ENCODE measurements at regions not wholly inside any gene's neighbourhood (a gene's known extent, or its start where the extent isn't known, plus 50 kb on each side); places are given as distances from the start of the nearest gene placed in this dataset.

GRCh38 chr3:102230057-102230456 lies 204.8 kb upstream of the ZPLD1 start:
- TF ChIP-seq CTCF (IDR thresholded peaks at IDR 0.05; ENCODE audit: extremely low read depth in 1 of 2, insufficient read depth in 1 of 2, low read depth in 1 of 2, low read length in 2 of 2) (no peak), POLR2A (IDR thresholded peaks at IDR 0.05; ENCODE audit: low read depth, low read length) (no peak), POLR2AphosphoS5 (IDR thresholded peaks at IDR 0.05; ENCODE audit: insufficient read depth, low read depth, low read length) (no peak)
